ENCODE measurements at regions not wholly inside any gene's neighbourhood (a gene's known extent, or its start where the extent isn't known, plus 50 kb on each side); places are given as distances from the start of the nearest gene placed in this dataset.

DNA sequence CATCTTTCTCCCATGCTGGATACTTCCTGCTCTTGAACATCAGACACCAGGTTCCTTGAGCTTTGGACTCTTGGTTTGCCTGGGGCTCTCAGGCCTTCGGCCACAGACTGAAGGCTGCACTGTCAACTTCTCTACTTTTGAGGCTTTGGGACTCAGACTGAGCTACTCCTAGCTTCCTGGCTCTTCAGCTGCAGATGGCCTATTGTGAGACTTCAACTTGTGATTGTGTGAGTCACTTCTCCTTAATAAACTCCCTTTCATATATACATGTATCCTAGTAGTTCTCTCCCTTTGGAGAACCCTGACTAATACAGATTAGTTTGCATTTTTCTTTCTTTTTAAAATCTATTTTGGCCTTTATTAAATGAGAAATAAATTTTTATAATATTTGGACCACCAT is 276.2 kb upstream of the SEMA3C start:
- TF ChIP-seq, protein P1, sequence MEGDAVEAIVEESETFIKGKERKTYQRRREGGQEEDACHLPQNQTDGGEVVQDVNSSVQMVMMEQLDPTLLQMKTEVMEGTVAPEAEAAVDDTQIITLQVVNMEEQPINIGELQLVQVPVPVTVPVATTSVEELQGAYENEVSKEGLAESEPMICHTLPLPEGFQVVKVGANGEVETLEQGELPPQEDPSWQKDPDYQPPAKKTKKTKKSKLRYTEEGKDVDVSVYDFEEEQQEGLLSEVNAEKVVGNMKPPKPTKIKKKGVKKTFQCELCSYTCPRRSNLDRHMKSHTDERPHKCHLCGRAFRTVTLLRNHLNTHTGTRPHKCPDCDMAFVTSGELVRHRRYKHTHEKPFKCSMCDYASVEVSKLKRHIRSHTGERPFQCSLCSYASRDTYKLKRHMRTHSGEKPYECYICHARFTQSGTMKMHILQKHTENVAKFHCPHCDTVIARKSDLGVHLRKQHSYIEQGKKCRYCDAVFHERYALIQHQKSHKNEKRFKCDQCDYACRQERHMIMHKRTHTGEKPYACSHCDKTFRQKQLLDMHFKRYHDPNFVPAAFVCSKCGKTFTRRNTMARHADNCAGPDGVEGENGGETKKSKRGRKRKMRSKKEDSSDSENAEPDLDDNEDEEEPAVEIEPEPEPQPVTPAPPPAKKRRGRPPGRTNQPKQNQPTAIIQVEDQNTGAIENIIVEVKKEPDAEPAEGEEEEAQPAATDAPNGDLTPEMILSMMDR (IDR thresholded peaks at IDR 0.05; ENCODE audit: low read length), result no peak
- no peak for TF ChIP-seq EZH2 (IDR thresholded peaks at IDR 0.05; ENCODE audit: borderline replicate concordance, low read length)

DNA sequence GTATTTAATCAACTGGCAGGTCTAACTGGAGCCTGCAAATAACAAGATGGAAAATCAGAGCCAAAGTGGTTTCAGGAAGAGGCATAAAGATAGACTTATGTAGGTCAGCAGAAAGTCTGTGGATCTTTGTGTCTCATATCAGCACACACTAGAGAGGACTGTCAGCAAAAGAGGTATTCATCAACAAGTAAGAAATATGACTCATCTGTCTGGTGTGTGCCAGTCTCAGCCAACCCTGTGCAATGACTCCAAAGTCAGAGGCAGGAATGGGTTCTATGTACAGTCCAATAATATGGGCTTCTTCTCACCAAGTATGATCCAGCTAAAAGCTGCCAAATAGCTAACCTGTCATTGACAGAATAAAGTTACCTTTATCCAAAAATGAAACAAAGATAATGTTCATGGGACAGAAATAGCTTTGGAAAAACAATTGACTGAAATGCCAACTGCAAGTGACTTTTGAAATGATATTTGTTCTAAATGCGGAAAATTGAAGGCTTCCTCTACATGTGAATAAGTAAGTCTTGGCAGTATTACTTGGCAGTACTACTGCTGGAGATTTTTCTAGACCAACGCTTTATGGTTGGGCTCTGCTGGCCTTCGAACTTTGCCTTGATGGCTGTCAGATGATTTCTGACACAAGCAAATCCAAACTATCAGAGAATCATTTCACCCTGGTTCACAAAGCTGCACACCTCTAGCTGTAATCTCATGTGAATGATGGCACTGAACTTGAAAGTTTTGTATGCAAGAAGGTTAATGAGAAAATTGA is 272.3 kb upstream of the SEMA3C start:
- H3K9me2 ChIP-seq (ENCODE audit: low read depth, low read length), result no peaks in the 10 kb centered on the region
- no peaks in the 10 kb centered on the region for H4K20me1 ChIP-seq (ENCODE audit: insufficient read depth, low read length)
- no peaks in the 10 kb centered on the region for H3K79me2 ChIP-seq (ENCODE audit: insufficient read depth, low read length)
- no peak overlapping the region for H3K4me2 ChIP-seq (ENCODE audit: low read length)
- no peak overlapping the region for H3K9ac ChIP-seq (ENCODE audit: low read length)
- H3F3A ChIP-seq (ENCODE audit: insufficient read depth, low read length), result no peaks in the 10 kb centered on the region
- no peaks in the 10 kb centered on the region; the same call in 1 of the 2 replicates for H3K27me3 ChIP-seq (ENCODE audit: insufficient read depth, low read length)
- TF ChIP-seq, protein P1 (IDR thresholded peaks at IDR 0.05; ENCODE audit: low read length), result no peak
- no peak overlapping the region for H3K27ac ChIP-seq (ENCODE audit: low read depth, low read length, poor library complexity, severe bottlenecking)
- H3K4me1 ChIP-seq (ENCODE audit: insufficient read depth, low read length, severe bottlenecking), result no peaks in the 10 kb centered on the region
- H3K9me3 ChIP-seq (ENCODE audit: low read length), result no peaks in the 10 kb centered on the region
- H3K4me3 ChIP-seq (ENCODE audit: low read depth, low read length, poor library complexity, severe bottlenecking), result no peak overlapping the region
- no peaks in the 10 kb centered on the region for H3K36me3 ChIP-seq (ENCODE audit: insufficient read depth, low read length)
- no peak overlapping the region for H2AFZ ChIP-seq (ENCODE audit: low read length)

More for the DNA sequence above, 276.2 kb upstream of the SEMA3C start:
- no peaks in the 10 kb centered on the region; the same call in 1 of the 2 replicates for H3K27me3 ChIP-seq (ENCODE audit: insufficient read depth, low read length)
- H3K27ac ChIP-seq (ENCODE audit: low read depth, low read length, poor library complexity, severe bottlenecking), result no peak overlapping the region
- no peaks in the 10 kb centered on the region for H4K20me1 ChIP-seq (ENCODE audit: insufficient read depth, low read length)
- no peaks in the 10 kb centered on the region for H3K9me3 ChIP-seq (ENCODE audit: low read length)
- H3K9ac ChIP-seq (ENCODE audit: low read length), result no peak overlapping the region
- H3K4me2 ChIP-seq (ENCODE audit: low read length), result no peak overlapping the region
- H3K4me1 ChIP-seq (ENCODE audit: insufficient read depth, low read length, severe bottlenecking), result no peaks in the 10 kb centered on the region
- H3F3A ChIP-seq (ENCODE audit: insufficient read depth, low read length), result no peaks in the 10 kb centered on the region
- H3K4me3 ChIP-seq (ENCODE audit: low read depth, low read length, poor library complexity, severe bottlenecking), result no peak overlapping the region
- no peaks in the 10 kb centered on the region for H3K79me2 ChIP-seq (ENCODE audit: insufficient read depth, low read length)
- H3K36me3 ChIP-seq (ENCODE audit: insufficient read depth, low read length), result no peaks in the 10 kb centered on the region
- H2AFZ ChIP-seq (ENCODE audit: low read length), result no peak overlapping the region
- no peaks in the 10 kb centered on the region for H3K9me2 ChIP-seq (ENCODE audit: low read depth, low read length)

DNA sequence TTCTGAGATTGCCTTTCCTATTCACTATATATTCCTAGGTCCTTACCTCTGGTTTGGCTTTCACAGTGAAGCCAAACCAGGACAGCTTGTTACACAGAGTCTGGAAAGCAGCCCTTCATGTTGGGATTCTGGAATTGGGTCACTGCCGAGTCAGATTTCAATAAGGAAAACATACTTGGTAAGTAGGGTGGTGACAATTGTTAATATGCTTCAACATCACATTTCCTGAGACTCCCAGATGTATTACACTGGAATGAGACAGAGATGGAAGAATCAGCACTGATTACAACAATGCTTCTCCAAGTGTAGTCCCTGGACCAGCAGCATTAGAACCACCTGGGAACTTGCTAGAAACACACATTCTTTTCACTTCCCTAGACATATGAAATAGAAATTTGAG is 268.9 kb upstream of the SEMA3C start:
- TF ChIP-seq, protein P1 (IDR thresholded peaks at IDR 0.05; ENCODE audit: low read length), result no peak
- TF ChIP-seq EZH2 (IDR thresholded peaks at IDR 0.05; ENCODE audit: borderline replicate concordance, low read length), result no peak
- Histone ChIP-seq H3K9ac (ENCODE audit: low read length) (no peak overlapping the region), H3K9me3 (ENCODE audit: low read length) (no peaks in the 10 kb centered on the region), H3K4me2 (ENCODE audit: low read length) (no peak overlapping the region), H3K27me3 (ENCODE audit: insufficient read depth, low read length) (no peaks in the 10 kb centered on the region; the same call in 1 of the 2 replicates), H3K4me3 (ENCODE audit: low read depth, low read length, poor library complexity, severe bottlenecking) (no peak overlapping the region), H3K9me2 (ENCODE audit: low read depth, low read length) (no peaks in the 10 kb centered on the region), H2AFZ (ENCODE audit: low read length) (no peak overlapping the region), H3K79me2 (ENCODE audit: insufficient read depth, low read length) (no peaks in the 10 kb centered on the region), H4K20me1 (ENCODE audit: insufficient read depth, low read length) (no peaks in the 10 kb centered on the region), H3F3A (ENCODE audit: insufficient read depth, low read length) (no peaks in the 10 kb centered on the region), H3K4me1 (ENCODE audit: insufficient read depth, low read length, severe bottlenecking) (no peaks in the 10 kb centered on the region), H3K27ac (ENCODE audit: low read depth, low read length, poor library complexity, severe bottlenecking) (no peak overlapping the region), H3K36me3 (ENCODE audit: insufficient read depth, low read length) (no peaks in the 10 kb centered on the region)

Measured in OCI-LY1 (cell line).